Nephron progenitor cell (in vitro differentiated cells): ENCODE measurements at regions not wholly inside any gene's neighbourhood (a gene's known extent, or its start where the extent isn't known, plus 50 kb on each side); places are given as distances from the start of the nearest gene placed in this dataset.
"Not testable (repeated sequence)": the region's sequence is repeated elsewhere in the genome, so short reads cannot be mapped to it uniquely, and the experiment has no call there.

Source experiments
- DNase-seq: peaks from one replicate; pipeline ENCODE4 v3.0.0; 2021
- H3K27ac Mint-ChIP-seq: 2 replicates; pipeline ENCODE4 v1.8.0; 2021; ENCODE audit warnings: mild to moderate bottlenecking, moderate library complexity, mixed read lengths
- H3K27me3 Mint-ChIP-seq: 2 replicates; pipeline ENCODE4 v1.8.0; 2021; ENCODE audit warnings: mild to moderate bottlenecking, low read depth, mixed read lengths; ENCODE audit not compliant: poor library complexity
- H3K36me3 Mint-ChIP-seq: 2 replicates; pipeline ENCODE4 v1.8.0; 2021; ENCODE audit warnings: low read depth, mixed read lengths
- H3K4me1 Mint-ChIP-seq: 2 replicates; pipeline ENCODE4 v1.8.0; 2021; ENCODE audit warnings: mixed read lengths
- H3K4me3 Mint-ChIP-seq: 2 replicates; pipeline ENCODE4 v1.8.0; 2021; ENCODE audit warnings: mild to moderate bottlenecking, moderate library complexity, mixed read lengths
- H3K9me3 Mint-ChIP-seq: 2 replicates; pipeline ENCODE4 v1.8.0; 2021; ENCODE audit warnings: mild to moderate bottlenecking, moderate library complexity, mixed read lengths
- CTCF ChIP-seq: fragments of 200-600 bp; sonication (generic); IDR thresholded peaks from 2 replicates; pipeline ENCODE4 v1.5.0; 2021; ENCODE audit warnings: antibody characterized with exemption

GRCh38 chr12:28036940-28037339 is 64.4 kb upstream of the PTHLH start:
- no peaks in the 10 kb centered on the region for H3K9me3 Mint-ChIP-seq
- DNase-seq = no peak
- H3K36me3 Mint-ChIP-seq = no peaks in the 10 kb centered on the region

GRCh38 chr12:28040246-28040645 is 67.7 kb upstream of the PTHLH start:
- Mint-ChIP-seq H3K4me3 (no peak overlapping the region), H3K27ac (no peak overlapping the region), H3K36me3 (no peaks in the 10 kb centered on the region), H3K4me1 (no peaks in the 10 kb centered on the region), H3K9me3 (no peaks in the 10 kb centered on the region), H3K27me3 (no peaks in the 10 kb centered on the region)
- no peak for DNase-seq
- no peak for TF ChIP-seq CTCF

More at GRCh38 chr12:28036940-28037339, 64.4 kb upstream of the PTHLH start:
- peaks cover 7% of the 10 kb centered on the region for H3K4me1 Mint-ChIP-seq
- TF ChIP-seq CTCF = no peak
- no peaks in the 10 kb centered on the region for H3K27me3 Mint-ChIP-seq
- no peak overlapping the region for H3K4me3 Mint-ChIP-seq
- no peak overlapping the region for H3K27ac Mint-ChIP-seq

- peaks cover 14% of the 10 kb centered on the region for H3K9me3 Mint-ChIP-seq
Measured at GRCh38 chr12:28046600-28046999, 74.1 kb upstream of the PTHLH start.

GRCh38 chr12:28050606-28051005 is 78.1 kb upstream of the PTHLH start:
- DNase-seq = no peak
- peaks cover 13% of the 10 kb centered on the region for H3K9me3 Mint-ChIP-seq
- H3K27me3 Mint-ChIP-seq = peaks cover 5% of the 10 kb centered on the region
- H3K4me1 Mint-ChIP-seq = peaks cover 11% of the 10 kb centered on the region
- no peaks in the 10 kb centered on the region for H3K36me3 Mint-ChIP-seq
- H3K4me3 Mint-ChIP-seq = no peak overlapping the region
- H3K27ac Mint-ChIP-seq = no peak overlapping the region
- no peak for TF ChIP-seq CTCF

More at GRCh38 chr12:28046600-28046999, 74.1 kb upstream of the PTHLH start:
- not testable (repeated sequence) for DNase-seq, H3K36me3 Mint-ChIP-seq, H3K27ac Mint-ChIP-seq, H3K27me3 Mint-ChIP-seq, H3K4me3 Mint-ChIP-seq
- peaks cover 10% of the 10 kb centered on the region for H3K4me1 Mint-ChIP-seq

GRCh38 chr12:28051516-28052354 is 79.2 kb upstream of the PTHLH start:
- no peak for TF ChIP-seq CTCF
- Mint-ChIP-seq H3K4me1 (peaks cover 11% of the 10 kb centered on the region), H3K27me3 (peaks cover 5% of the 10 kb centered on the region), H3K36me3 (no peaks in the 10 kb centered on the region), H3K9me3 (peaks cover 3% of the 10 kb centered on the region), H3K27ac (no peak overlapping the region), H3K4me3 (no peak overlapping the region)
- no peak for DNase-seq

GRCh38 chr12:28053564-28053963 is 81.0 kb upstream of the PTHLH start:
- no peaks in the 10 kb centered on the region for H3K9me3 Mint-ChIP-seq
- H3K27ac Mint-ChIP-seq = no peak overlapping the region
- H3K4me1 Mint-ChIP-seq = peaks cover 11% of the 10 kb centered on the region
- no peak for DNase-seq
- no peak for TF ChIP-seq CTCF
- no peak overlapping the region for H3K4me3 Mint-ChIP-seq
- peaks cover 5% of the 10 kb centered on the region for H3K27me3 Mint-ChIP-seq
- no peaks in the 10 kb centered on the region for H3K36me3 Mint-ChIP-seq
